ENCODE measurements at regions not wholly inside any gene's neighbourhood (a gene's known extent, or its start where the extent isn't known, plus 50 kb on each side); places are given as distances from the start of the nearest gene placed in this dataset.

GRCh38 chr2:164190700-164191099, 430.6 kb downstream of the GRB14 start:
- TF ChIP-seq POLR2A (IDR thresholded peaks at IDR 0.05) (no peak), CTCF (IDR thresholded peaks at IDR 0.05) (no peak)

All from testis (tissue), 2 donors.